HG03558 (cell line): ENCODE measurements at regions not wholly inside any gene's neighbourhood (a gene's known extent, or its start where the extent isn't known, plus 50 kb on each side); places are given as distances from the start of the nearest gene placed in this dataset.

Experiments
- ATAC-seq: cut with Tn5 transposase; IDR thresholded peaks from one replicate; pipeline ENCODE4 v1.9.1; 2021; ENCODE audit warnings: moderate number of reproducible peaks; ENCODE audit not compliant: unreplicated experiment; ENCODE audit errors: extremely low read depth

DNA sequence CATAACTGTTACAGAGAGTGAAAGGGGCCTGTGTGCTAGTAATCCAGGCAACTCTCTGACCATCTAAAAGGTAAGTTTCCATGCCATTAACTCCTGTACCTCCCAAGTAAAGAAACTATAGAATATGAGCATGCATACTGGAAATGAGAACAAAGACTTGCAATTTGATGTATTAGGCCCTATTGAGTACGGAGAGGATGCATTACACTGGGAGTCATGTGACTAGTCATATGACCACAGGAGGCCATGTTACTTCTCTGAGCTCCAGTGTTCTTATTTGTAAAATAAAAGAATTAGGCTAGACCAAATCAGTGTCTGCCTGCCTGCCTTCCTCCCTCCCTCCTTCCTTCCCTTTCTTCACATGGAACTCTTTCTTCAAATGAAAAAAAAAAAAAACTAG lies 440.1 kb upstream of the CCDC196 start:
- no peak for ATAC-seq

DNA sequence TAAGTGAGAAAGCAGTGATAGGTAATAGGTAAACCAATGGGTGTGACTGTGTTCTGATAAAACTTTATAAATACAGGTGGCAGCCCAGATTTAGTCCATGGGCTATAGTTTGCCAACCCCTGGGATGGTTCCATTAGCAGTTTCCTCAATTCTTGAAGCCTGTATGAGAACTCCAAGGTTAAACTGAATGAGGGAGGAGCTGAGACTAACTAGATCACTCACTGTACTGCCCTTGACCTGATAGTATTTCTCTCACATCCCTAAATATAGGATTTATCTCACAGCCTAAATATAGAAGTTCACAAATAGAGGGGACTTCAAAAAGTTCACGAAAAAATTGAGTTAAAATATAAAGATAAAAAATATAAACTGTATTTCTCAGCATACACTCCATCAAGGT lies 439.6 kb upstream of the CCDC196 start:
- no peak for ATAC-seq

- no peak for ATAC-seq
Observed at GRCh38 chr14:66056268-66056907, 429.8 kb upstream of the CCDC196 start.

DNA sequence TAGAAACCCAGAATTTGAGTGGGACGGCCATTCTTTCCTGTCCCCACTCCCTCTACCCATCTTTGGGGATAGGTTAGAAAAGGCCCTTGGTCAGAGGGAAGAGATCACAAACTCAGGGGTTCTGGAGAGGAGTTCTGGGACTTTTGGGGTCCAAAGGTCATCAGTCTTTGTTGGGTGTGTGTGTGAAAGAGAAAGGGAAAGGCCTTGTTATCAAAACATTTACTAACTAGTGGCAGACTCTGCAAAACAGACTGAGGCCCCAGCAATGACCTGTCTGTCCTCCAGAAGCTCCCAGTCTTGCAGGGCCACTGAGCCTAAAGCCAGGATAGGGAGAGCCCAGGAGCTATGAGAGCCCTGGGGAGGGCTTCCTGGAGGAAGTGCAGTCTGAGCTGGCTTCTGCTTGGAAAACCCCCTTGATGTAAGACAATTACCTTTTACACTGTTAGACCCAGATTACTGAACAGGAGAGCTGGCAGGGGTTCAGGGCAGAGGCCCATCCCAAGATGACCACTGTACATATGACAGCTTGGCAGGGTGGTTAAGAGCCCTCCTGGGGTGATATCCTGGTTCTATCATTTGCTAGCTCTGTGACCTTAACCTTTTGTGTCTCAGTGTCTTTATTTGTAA lies 429.1 kb upstream of the CCDC196 start:
- no peak for ATAC-seq

DNA sequence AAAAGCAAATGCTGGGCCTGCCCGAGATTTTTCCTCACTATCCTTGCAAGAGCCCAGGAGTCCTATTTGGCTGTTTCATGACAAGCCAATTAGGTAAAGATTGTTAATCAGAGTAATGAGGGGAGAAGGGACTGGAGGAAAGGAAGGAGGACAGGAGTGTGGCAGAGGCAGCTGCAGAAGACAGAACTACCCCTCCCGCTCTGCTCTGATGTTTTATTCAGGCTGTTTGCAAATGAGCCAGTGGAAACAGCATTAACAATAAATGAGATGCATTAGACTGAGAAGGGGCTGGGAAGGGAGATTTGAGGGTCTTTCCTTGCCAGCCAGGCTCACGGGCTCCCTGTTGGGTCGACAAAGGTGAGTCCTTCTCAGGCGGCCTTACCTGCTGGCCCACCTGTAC lies 421.0 kb upstream of the CCDC196 start:
- no peak for ATAC-seq

GRCh38 chr14:66066981-66067776 lies 419.0 kb upstream of the CCDC196 start:
- no peak for ATAC-seq

DNA sequence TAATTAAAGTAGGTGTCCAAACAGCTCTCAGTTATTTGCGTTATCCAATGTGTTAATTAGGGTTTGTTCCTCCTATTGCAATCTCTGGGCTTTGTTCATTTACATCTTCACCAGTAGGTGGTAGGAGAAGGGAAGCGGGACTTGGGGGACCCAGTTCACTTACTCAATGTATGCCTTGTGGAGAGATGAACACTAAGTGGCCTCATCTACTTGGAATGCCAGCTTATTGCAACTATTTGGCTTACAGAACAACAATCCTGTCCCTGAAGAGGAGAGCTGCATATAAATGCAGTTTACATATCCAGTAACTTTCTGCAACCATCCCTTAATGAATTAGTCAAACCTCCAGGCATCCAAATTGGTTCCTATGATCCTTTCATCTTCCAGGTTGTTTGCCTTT lies 417.1 kb upstream of the CCDC196 start:
- ATAC-seq = no peak

- ATAC-seq = no peak
Observed at GRCh38 chr14:66069830-66070541, 416.2 kb upstream of the CCDC196 start.

DNA sequence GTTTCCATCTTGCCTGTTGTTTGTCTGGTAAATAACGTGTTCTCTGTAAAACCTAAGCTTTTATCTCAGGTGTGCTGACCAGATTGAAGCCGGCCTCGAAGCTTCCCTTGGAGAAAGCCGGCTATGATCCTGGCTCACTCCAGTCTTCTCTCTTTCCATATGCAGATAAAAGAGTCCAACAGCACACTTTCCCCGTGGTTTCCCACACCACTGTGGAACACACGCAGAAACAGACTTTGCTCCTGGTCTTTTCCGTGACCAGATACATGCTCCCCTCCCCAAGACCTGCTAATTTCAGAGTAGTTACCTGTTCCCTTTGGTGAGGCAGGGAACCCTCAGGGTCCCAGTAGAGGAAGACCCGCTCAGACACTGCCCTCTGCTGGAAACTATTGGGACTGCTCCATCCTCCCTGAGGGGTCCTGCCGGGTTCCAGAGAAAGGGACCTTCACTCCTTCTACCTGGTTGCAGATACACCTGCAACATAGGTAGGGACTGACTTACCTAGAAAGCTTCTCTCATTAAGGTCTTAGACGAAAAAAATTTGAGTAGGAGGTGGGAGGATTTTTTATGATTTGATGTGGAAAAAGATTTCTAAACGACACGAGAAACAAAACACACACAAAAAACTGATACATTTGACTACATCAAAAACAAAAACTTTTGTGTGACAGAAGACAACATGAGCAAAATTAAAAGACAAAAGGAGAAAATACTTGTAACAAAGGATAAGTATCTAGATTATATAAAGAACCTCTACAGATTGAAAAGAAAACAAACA lies 415.4 kb upstream of the CCDC196 start:
- ATAC-seq = no peak

DNA sequence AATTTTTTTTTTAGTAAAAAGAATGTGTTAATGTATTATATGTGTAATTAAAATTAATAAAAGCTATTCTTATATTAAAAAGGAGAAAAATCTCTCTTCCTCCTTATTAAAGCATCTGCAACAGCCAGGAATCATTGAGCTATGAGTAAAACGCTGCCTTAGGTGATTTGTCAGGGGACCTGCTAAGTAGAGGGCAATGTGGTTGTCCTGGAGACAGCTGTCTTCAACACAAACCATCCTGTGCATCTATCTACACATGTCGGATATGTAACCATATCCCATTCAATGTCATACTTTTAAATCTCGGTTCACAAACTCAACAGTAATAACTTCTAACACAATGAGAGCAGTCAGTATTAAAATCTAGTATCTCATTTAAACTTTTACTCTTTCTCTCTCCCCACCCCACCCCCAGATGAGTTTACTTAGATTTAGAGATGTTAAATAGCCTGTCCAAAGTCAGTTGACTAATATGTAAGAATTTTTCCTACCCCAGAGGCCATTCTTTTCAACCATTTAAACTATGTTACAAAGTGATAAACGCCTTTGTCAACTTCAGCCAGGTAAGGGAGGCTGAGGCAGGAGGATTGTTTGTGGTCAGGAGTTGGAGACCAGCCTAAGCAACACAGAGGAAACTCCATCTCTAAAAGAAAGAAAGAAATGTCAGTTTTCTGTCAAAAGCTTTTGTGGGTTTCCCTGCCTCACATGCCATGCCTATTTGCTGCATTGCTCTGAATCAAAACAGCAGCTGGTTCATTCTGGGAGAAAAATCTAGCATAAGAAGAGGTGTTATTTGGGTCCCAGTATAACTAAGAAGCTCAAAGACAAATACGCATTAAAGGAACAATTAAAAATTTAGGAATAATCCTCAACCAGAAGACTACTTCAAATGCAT lies 413.7 kb upstream of the CCDC196 start:
- ATAC-seq = no peak

DNA sequence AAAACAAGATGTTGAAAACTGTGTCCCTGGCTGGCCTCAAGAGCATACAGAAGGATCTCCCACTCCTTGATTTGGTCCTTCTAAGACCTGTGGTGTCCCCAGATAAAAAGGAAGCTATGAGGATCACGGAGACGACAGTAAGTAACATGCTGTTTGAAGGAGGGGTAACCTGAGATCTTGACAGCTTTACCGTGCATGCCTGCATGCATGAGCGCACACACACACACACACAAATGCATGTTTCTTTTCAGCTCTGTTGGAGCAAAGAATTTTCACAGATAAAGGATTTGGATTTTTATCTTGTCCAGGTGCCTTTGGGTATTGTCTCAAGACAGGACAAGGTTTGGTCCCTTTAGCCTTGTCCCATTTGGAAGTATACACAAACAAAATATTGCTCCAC lies 411.6 kb upstream of the CCDC196 start:
- no peak for ATAC-seq

- no peak for ATAC-seq
Observed at GRCh38 chr14:66076176-66076575, 410.0 kb upstream of the CCDC196 start.

DNA sequence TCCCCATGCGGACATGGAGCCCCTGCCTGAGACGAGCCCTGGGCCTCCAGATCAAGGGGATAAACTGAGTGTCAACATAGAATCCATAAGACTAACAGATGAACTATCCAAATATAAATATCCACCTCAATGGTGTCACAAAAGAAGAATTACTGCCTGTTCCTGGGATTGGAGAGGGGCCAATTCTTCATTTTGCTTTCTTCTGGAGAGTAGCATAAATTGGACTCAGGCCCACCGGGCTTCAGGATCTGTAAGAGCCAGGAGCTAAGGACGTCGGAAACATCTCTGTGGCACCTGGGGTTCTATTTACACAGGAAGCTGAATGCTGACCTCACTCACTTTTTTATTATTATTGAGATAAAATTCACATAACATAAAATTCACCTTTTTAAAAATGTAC lies 408.2 kb upstream of the CCDC196 start:
- ATAC-seq = no peak

GRCh38 chr14:66081594-66082376 lies 404.4 kb upstream of the CCDC196 start:
- no peak for ATAC-seq

- no peak for ATAC-seq
Observed at GRCh38 chr14:66085224-66085623, 400.9 kb upstream of the CCDC196 start.

GRCh38 chr14:66085665-66086064 lies 400.5 kb upstream of the CCDC196 start:
- ATAC-seq = no peak

DNA sequence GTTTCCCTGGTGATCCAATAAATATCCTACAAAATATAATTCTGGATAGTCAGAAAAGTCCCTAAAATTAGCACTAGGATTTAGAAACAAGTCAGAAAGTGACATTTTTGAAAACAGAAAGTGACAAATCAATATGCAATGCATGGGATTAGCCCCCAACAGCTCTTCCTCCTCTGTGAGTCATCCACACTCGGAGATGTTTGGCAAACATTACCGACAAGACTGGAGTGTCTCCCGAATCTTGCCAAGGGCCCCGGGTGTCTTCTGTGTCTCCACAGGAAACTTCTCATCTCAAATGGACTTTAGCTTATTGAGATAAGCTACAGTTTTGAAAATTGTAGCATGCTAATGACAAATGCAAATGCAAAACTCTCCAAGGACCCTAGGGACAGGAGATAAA lies 398.9 kb upstream of the CCDC196 start:
- ATAC-seq = no peak

DNA sequence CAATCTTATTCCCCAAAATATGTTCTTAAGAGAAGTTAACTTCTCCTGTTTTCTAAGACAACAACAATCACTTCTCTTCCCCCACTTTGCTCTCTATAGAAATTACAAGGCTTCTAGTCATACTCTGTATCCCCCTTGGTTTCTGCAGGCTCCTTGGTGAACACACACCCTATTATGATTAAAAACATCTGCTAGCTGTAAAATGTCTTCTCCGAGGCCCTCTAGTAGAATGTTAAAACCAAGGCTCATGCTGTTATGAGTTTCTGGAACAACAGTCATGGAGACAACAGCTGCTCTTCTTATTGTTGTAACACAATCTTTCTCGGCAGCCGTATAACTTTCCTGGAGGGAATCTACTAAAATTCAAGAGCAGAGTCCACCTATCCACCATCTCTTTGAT lies 397.5 kb upstream of the CCDC196 start:
- no peak for ATAC-seq
